ENCODE measurements at regions not wholly inside any gene's neighbourhood (a gene's known extent, or its start where the extent isn't known, plus 50 kb on each side); places are given as distances from the start of the nearest gene placed in this dataset.

GRCh38 chr17:77070888-77071279 lies 69.9 kb upstream of the SEC14L1 start:
- TF ChIP-seq EZH2 (IDR thresholded peaks at IDR 0.05) = no peak
- no peak for TF ChIP-seq CTCF (IDR thresholded peaks at IDR 0.05)
- Histone ChIP-seq H3K9ac (no peak overlapping the region), H3K27ac (no peak overlapping the region), H3K27me3 (no peaks in the 10 kb centered on the region), H4K20me1 (ENCODE audit: low read depth) (no peaks in the 10 kb centered on the region), H3K4me3 (no peak overlapping the region), H3K4me2 (no peak overlapping the region), H3F3A (ENCODE audit: low read depth) (no peaks in the 10 kb centered on the region), H2AFZ (replicated peaks) (no peak overlapping the region), H3K79me2 (ENCODE audit: low read depth) (no peaks in the 10 kb centered on the region), H3K4me1 (no peaks in the 10 kb centered on the region), H3K9me3 (ENCODE audit: low read depth) (no peaks in the 10 kb centered on the region), H3K36me3 (no peaks in the 10 kb centered on the region)
- peaks cover 2% of the 10 kb centered on the region for H3K9me3 Mint-ChIP-seq
- H3K27ac Mint-ChIP-seq = no peak overlapping the region
- no peak for DNase-seq (ENCODE audit: low spot score)
- H3K4me3 Mint-ChIP-seq = no peak overlapping the region
- no peaks in the 10 kb centered on the region for H3K36me3 Mint-ChIP-seq
- peaks cover 14% of the 10 kb centered on the region for H3K27me3 Mint-ChIP-seq (ENCODE audit: insufficient read depth, low read depth)
- H3K4me1 Mint-ChIP-seq = peaks cover 5% of the 10 kb centered on the region

- H3K36me3 Mint-ChIP-seq = no peaks in the 10 kb centered on the region
- H3K9ac ChIP-seq = no peak overlapping the region
- no peaks in the 10 kb centered on the region for H3K27me3 ChIP-seq
- no peak overlapping the region for H3K4me3 Mint-ChIP-seq
- TF ChIP-seq EZH2 (IDR thresholded peaks at IDR 0.05) (no peak), CTCF (IDR thresholded peaks at IDR 0.05) (no peak), EZH2phosphoT487 (IDR thresholded peaks at IDR 0.05) (no peak)
- peaks cover 9% of the 10 kb centered on the region for H3K4me1 Mint-ChIP-seq
- no peak overlapping the region for H3K27ac Mint-ChIP-seq
- H2AFZ ChIP-seq (replicated peaks) = no peak overlapping the region
- no peak overlapping the region for H3K4me3 ChIP-seq
- H3K4me2 ChIP-seq = no peak overlapping the region
- no peak for DNase-seq (ENCODE audit: low spot score)
- H4K20me1 ChIP-seq (ENCODE audit: low read depth) = no peaks in the 10 kb centered on the region
- H3K9me3 ChIP-seq (ENCODE audit: low read depth) = no peaks in the 10 kb centered on the region
- H3K79me2 ChIP-seq (ENCODE audit: low read depth) = no peaks in the 10 kb centered on the region
- H3K27ac ChIP-seq = no peak overlapping the region
- H3K9me3 Mint-ChIP-seq = peaks cover 2% of the 10 kb centered on the region
- peaks cover 14% of the 10 kb centered on the region for H3K27me3 Mint-ChIP-seq (ENCODE audit: insufficient read depth, low read depth)
- H3K4me1 ChIP-seq = no peaks in the 10 kb centered on the region
- H3F3A ChIP-seq (ENCODE audit: low read depth) = no peaks in the 10 kb centered on the region
- H3K36me3 ChIP-seq = no peaks in the 10 kb centered on the region
Observed at GRCh38 chr17:77071925-77072490, 68.8 kb upstream of the SEC14L1 start.

- Histone ChIP-seq H3K9me3 (ENCODE audit: low read depth) (no peaks in the 10 kb centered on the region), H3K36me3 (no peaks in the 10 kb centered on the region), H3K4me3 (no peak overlapping the region), H4K20me1 (ENCODE audit: low read depth) (no peaks in the 10 kb centered on the region), H3K27me3 (no peaks in the 10 kb centered on the region), H3K79me2 (ENCODE audit: low read depth) (no peaks in the 10 kb centered on the region), H3K4me2 (no peak overlapping the region), H2AFZ (replicated peaks) (no peak overlapping the region), H3F3A (ENCODE audit: low read depth) (no peaks in the 10 kb centered on the region), H3K27ac (no peak overlapping the region), H3K4me1 (no peaks in the 10 kb centered on the region), H3K9ac (no peak overlapping the region)
- H3K27me3 Mint-ChIP-seq (ENCODE audit: insufficient read depth, low read depth) = peaks cover 11% of the 10 kb centered on the region
- H3K27ac Mint-ChIP-seq = peak overlapping the region; percentile 78
- H3K36me3 Mint-ChIP-seq = no peaks in the 10 kb centered on the region
- peaks cover 2% of the 10 kb centered on the region for H3K9me3 Mint-ChIP-seq
- peaks cover 9% of the 10 kb centered on the region for H3K4me1 Mint-ChIP-seq
- TF ChIP-seq EZH2 (IDR thresholded peaks at IDR 0.05) = no peak
- no peak for TF ChIP-seq EZH2phosphoT487 (IDR thresholded peaks at IDR 0.05)
- no peak for TF ChIP-seq CTCF (IDR thresholded peaks at IDR 0.05)
- no peak overlapping the region for H3K4me3 Mint-ChIP-seq
- DNase-seq (ENCODE audit: low spot score) = no peak
Observed at GRCh38 chr17:77072670-77073069, 68.1 kb upstream of the SEC14L1 start.

All from neural progenitor cell (in vitro differentiated cells).